Suprapubic skin (tissue), 4 donors: ENCODE measurements at regions not wholly inside any gene's neighbourhood (a gene's known extent, or its start where the extent isn't known, plus 50 kb on each side); places are given as distances from the start of the nearest gene placed in this dataset.

Experiments
- DNase-seq, 2 donors: peaks; one replicate each; pipeline ENCODE4 v3.0.0-alpha.2; 2019; ENCODE audit warnings: low spot score in 2 of 2
- H3K27ac ChIP-seq: fragments of 200-600 bp; sonication (generic); one replicate; pipeline ENCODE4 v1.5.1; 2019
- H3K27me3 ChIP-seq: fragments of 200-600 bp; sonication (generic); one replicate; pipeline ENCODE4 v1.5.1; 2019
- H3K36me3 ChIP-seq: fragments of 200-600 bp; sonication (generic); one replicate; pipeline ENCODE4 v1.5.1; 2019
- H3K4me1 ChIP-seq: fragments of 200-600 bp; sonication (generic); one replicate; pipeline ENCODE4 v1.5.1; 2019
- H3K4me3 ChIP-seq: fragments of 200-600 bp; sonication (generic); one replicate; pipeline ENCODE4 v1.5.1; 2019; ENCODE audit warnings: mild to moderate bottlenecking
- H3K9me3 ChIP-seq: fragments of 200-600 bp; sonication (generic); one replicate; pipeline ENCODE4 v1.5.1; 2019
- CTCF ChIP-seq, 2 donors: fragments of 200-600 bp in 1 of 2; fragments of 450-650 bp in 1 of 2; sonication (generic) in 1 of 2; IDR thresholded peaks; one replicate each; pipeline ENCODE4 v1.5.1; 2016 to 2019; ENCODE audit warnings: antibody characterized with exemption in 2 of 2, mild to moderate bottlenecking in 1 of 2, moderate library complexity in 1 of 2
- EP300 ChIP-seq: sonication (generic); formaldehyde crosslinking; IDR thresholded peaks from one replicate; pipeline ENCODE4 v1.6.1; 2017; ENCODE audit warnings: antibody characterized with exemption
- POLR2A ChIP-seq, 2 donors: fragments of 450-650 bp; IDR thresholded peaks; one replicate each; pipeline ENCODE4 v1.6.1; 2017; ENCODE audit warnings: antibody characterized with exemption in 2 of 2, mild to moderate bottlenecking in 2 of 2, moderate library complexity in 2 of 2
- POLR2AphosphoS5 ChIP-seq, 3 donors: sonication (generic); formaldehyde crosslinking; IDR thresholded peaks; one replicate each; pipeline ENCODE4 v1.6.1; 2017; ENCODE audit warnings: antibody characterized with exemption in 3 of 3
- WGBS: methylation state at CpG from one replicate; pipeline ENCODE4 v1.1.5; 2018; 5-methylcytosine and 5-hydroxymethylcytosine counted together

GRCh38 chr9:129455151-129455995 lies 165.5 kb downstream of the C9orf50 start:
- Histone ChIP-seq H3K27me3 (no peaks in the 10 kb centered on the region), H3K36me3 (no peaks in the 10 kb centered on the region), H3K27ac (no peak overlapping the region), H3K4me3 (no peak overlapping the region), H3K4me1 (peaks cover 41% of the 10 kb centered on the region), H3K9me3 (no peaks in the 10 kb centered on the region)
- TF ChIP-seq POLR2AphosphoS5 (IDR thresholded peaks at IDR 0.05) (no peak), POLR2A (IDR thresholded peaks at IDR 0.05) (no peak), CTCF (IDR thresholded peaks at IDR 0.05) (no peak), EP300 (no peak)
- DNase-seq = no peak
- WGBS = 52% methylated on average over 12 of the region's 20 CpGs

GRCh38 chr9:129454467-129455067 lies 166.3 kb downstream of the C9orf50 start:
- TF ChIP-seq CTCF (IDR thresholded peaks at IDR 0.05) (no peak), POLR2AphosphoS5 (IDR thresholded peaks at IDR 0.05) (no peak), POLR2A (IDR thresholded peaks at IDR 0.05) (no peak), EP300 (no peak)
- no peaks in the 10 kb centered on the region for H3K9me3 ChIP-seq
- 96% methylated on average over 8 of the region's 8 CpGs for WGBS
- peaks cover 34% of the 10 kb centered on the region for H3K4me1 ChIP-seq
- H3K27me3 ChIP-seq = no peaks in the 10 kb centered on the region
- H3K36me3 ChIP-seq = no peaks in the 10 kb centered on the region
- no peak overlapping the region for H3K27ac ChIP-seq
- no peak for DNase-seq
- H3K4me3 ChIP-seq = no peak overlapping the region

- H3K27me3 ChIP-seq = no peaks in the 10 kb centered on the region
- TF ChIP-seq POLR2A (IDR thresholded peaks at IDR 0.05) = no peak
- no peak for TF ChIP-seq EP300
- TF ChIP-seq POLR2AphosphoS5 (IDR thresholded peaks at IDR 0.05) = no peak
- no peak for TF ChIP-seq CTCF (IDR thresholded peaks at IDR 0.05)
- H3K4me3 ChIP-seq = no peak overlapping the region
- no peaks in the 10 kb centered on the region for H3K9me3 ChIP-seq
- no peaks in the 10 kb centered on the region for H3K36me3 ChIP-seq
- H3K4me1 ChIP-seq = peaks cover 26% of the 10 kb centered on the region
- no peak overlapping the region for H3K27ac ChIP-seq
- no peak for DNase-seq
Measured at GRCh38 chr9:129453734-129454133, 167.2 kb downstream of the C9orf50 start.

- Histone ChIP-seq H3K36me3 (no peaks in the 10 kb centered on the region), H3K9me3 (no peaks in the 10 kb centered on the region), H3K4me3 (no peak overlapping the region), H3K27me3 (no peaks in the 10 kb centered on the region), H3K4me1 (peaks cover 16% of the 10 kb centered on the region), H3K27ac (peak overlapping the region; percentile 57)
- WGBS = 66% methylated on average over 10 of the region's 10 CpGs
- DNase-seq = no peak
- no peak for TF ChIP-seq POLR2AphosphoS5 (IDR thresholded peaks at IDR 0.05)
- no peak for TF ChIP-seq POLR2A (IDR thresholded peaks at IDR 0.05)
Measured at GRCh38 chr9:129451669-129452068, 169.2 kb downstream of the C9orf50 start.

- no peaks in the 10 kb centered on the region for H3K27me3 ChIP-seq
- TF ChIP-seq EP300 (no peak), POLR2AphosphoS5 (IDR thresholded peaks at IDR 0.05) (no peak), POLR2A (IDR thresholded peaks at IDR 0.05) (no peak), CTCF (IDR thresholded peaks at IDR 0.05) (no peak)
- DNase-seq = no peak
- H3K4me3 ChIP-seq = no peak overlapping the region
- 57% methylated on average over 18 of the region's 19 CpGs for WGBS
- no peaks in the 10 kb centered on the region for H3K36me3 ChIP-seq
- H3K4me1 ChIP-seq = peaks cover 16% of the 10 kb centered on the region
- no peaks in the 10 kb centered on the region for H3K9me3 ChIP-seq
- peak overlapping the region; percentile 57 for H3K27ac ChIP-seq
Measured at GRCh38 chr9:129451089-129451656, 169.7 kb downstream of the C9orf50 start.
